Astrocyte of the cerebellum (primary cell): ENCODE measurements at regions not wholly inside any gene's neighbourhood (a gene's known extent, or its start where the extent isn't known, plus 50 kb on each side); places are given as distances from the start of the nearest gene placed in this dataset.

Experiments
- DNase-seq: peaks from one replicate; pipeline ENCODE4 v3.0.0-alpha.2; 2011; ENCODE audit warnings: low read depth
- H3K4me3 ChIP-seq: 2 replicates; pipeline ENCODE4 v1.5.1; 2011; ENCODE audit warnings: mild to moderate bottlenecking, low read depth, low read length, moderate library complexity
- CTCF ChIP-seq: IDR thresholded peaks from 2 replicates; pipeline ENCODE4 v1.5.1; 2012; ENCODE audit warnings: low read length, low read depth, moderate library complexity, mild to moderate bottlenecking; ENCODE audit errors: missing control alignments
- in situ Hi-C: cut with HindIII; loops from 2 replicates; pipeline ENCODE4 v1.10.0; 2017; ENCODE audit warnings: low sequenced_read_pairs

GRCh38 chr3:40608091-40608490 lies 83.3 kb downstream of the ZNF621 start:
- in situ Hi-C loops = no loop called here
- no peak overlapping the region for H3K4me3 ChIP-seq
- DNase-seq = no peak
- no peak for TF ChIP-seq CTCF

- no peak overlapping the region for H3K4me3 ChIP-seq
- in situ Hi-C loops = no loop called here
- no peak for DNase-seq
- TF ChIP-seq CTCF = no peak
Measured at GRCh38 chr3:40613306-40613705, 88.5 kb downstream of the ZNF621 start.

GRCh38 chr3:40615110-40615915 lies 90.6 kb downstream of the ZNF621 start:
- in situ Hi-C loops = no loop called here
- H3K4me3 ChIP-seq = peak overlapping the region; percentile 20
- DNase-seq = no peak
- no peak for TF ChIP-seq CTCF

- TF ChIP-seq CTCF = no peak
- H3K4me3 ChIP-seq = peak overlapping the region; percentile 20
- in situ Hi-C loops = no loop called here
- no peak for DNase-seq
Measured at GRCh38 chr3:40615918-40616819, 91.4 kb downstream of the ZNF621 start.

GRCh38 chr3:40617084-40617483 lies 92.3 kb downstream of the ZNF621 start:
- no peak for DNase-seq
- TF ChIP-seq CTCF = no peak
- no peak overlapping the region for H3K4me3 ChIP-seq
- in situ Hi-C loops = no loop called here

GRCh38 chr3:40618158-40618557 lies 93.4 kb downstream of the ZNF621 start:
- TF ChIP-seq CTCF = no peak
- in situ Hi-C loops = no loop called here
- DNase-seq = no peak
- H3K4me3 ChIP-seq = no peak overlapping the region
